ENCODE measurements at regions not wholly inside any gene's neighbourhood (a gene's known extent, or its start where the extent isn't known, plus 50 kb on each side); places are given as distances from the start of the nearest gene placed in this dataset.
"Not testable (repeated sequence)": the region's sequence is repeated elsewhere in the genome, so short reads cannot be mapped to it uniquely, and the experiment has no call there.

DNA sequence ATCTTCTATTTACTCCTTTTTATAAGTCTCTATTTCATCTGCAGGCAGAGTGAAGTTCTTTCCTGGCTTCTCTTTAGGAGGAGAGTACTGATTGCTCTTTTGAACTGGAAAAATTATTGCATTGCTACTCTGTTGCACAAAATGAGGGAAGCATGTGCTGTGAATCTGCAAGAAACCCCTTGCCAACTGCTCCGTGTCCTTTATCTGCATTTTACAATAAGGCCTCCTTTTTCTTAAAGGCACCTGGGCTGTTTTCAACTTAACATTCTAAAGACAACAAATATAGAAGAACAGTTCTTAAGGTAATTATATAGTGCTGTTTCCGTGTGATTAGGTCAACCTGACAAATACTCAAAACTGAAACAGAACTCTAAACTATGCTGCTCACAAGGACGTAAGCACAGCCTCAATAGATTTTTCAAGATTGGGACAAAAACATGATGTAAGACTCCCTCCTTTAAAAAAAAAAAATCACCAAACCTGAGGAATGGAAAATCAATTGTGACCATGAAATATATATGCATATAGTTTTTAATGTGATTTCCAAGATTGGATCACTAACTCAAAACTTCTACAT lies 716.6 kb upstream of the INTU start:
- H3K4me1 ChIP-seq (ENCODE audit: control insufficient read depth, low read length): no peaks in the 10 kb centered on the region
- H3F3A ChIP-seq (ENCODE audit: control insufficient read depth, insufficient read depth): no peaks in the 10 kb centered on the region
- H3K27me3 ChIP-seq (ENCODE audit: control insufficient read depth, low read length): no peaks in the 10 kb centered on the region
- TF ChIP-seq EZH2phosphoT487 (IDR thresholded peaks at IDR 0.05; ENCODE audit: borderline replicate concordance, low read length): no peak
- no peak for TF ChIP-seq CTCF (IDR thresholded peaks at IDR 0.05; ENCODE audit: low read depth, low read length, poor library complexity, severe bottlenecking)
- H4K20me1 ChIP-seq (ENCODE audit: control insufficient read depth, insufficient read depth, low read depth, low read length): no peaks in the 10 kb centered on the region
- no peak overlapping the region for H3K4me2 ChIP-seq (ENCODE audit: low read length)
- H3K27ac ChIP-seq (ENCODE audit: low read depth, low read length): no peak overlapping the region
- H3K79me2 ChIP-seq (ENCODE audit: control insufficient read depth, low read length): no peaks in the 10 kb centered on the region
- no peaks in the 10 kb centered on the region for H3K9me3 ChIP-seq (ENCODE audit: control insufficient read depth, insufficient read depth, low read length)
- no peak overlapping the region for H3K4me3 ChIP-seq (ENCODE audit: low read length)
- H3K36me3 ChIP-seq (ENCODE audit: control insufficient read depth, low read length): no peaks in the 10 kb centered on the region
- no peaks in the 10 kb centered on the region for H3K9me2 ChIP-seq (replicated peaks; ENCODE audit: control insufficient read depth, low read length)

DNA sequence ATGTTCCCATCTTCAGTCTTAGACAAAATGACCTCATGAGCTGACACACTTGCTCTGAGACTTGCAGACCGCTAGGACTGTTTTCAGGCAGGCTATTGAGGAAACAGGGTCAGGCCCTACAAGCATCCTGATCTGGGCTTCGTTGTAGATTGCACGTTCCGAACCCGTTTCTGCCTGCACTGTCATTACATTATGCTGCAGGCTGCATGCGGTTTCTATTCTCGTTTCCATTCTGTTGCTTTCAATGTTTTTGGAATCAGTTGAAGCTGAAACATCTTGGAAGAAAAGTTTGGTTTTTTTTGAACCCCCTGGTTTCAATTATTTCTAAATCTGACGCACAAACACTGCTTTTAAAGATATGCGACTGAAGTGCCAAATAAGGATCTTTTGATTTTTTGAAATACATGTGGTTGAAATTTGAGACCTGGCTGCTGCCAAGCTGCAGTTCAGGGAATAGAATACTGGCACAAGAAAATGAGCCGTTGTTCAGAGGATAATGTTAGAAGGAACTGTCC lies 716.1 kb upstream of the INTU start:
- Histone ChIP-seq H3K4me2 (ENCODE audit: low read length) (no peak overlapping the region), H4K20me1 (ENCODE audit: control insufficient read depth, insufficient read depth, low read depth, low read length) (no peaks in the 10 kb centered on the region), H3K9me2 (replicated peaks; ENCODE audit: control insufficient read depth, low read length) (no peaks in the 10 kb centered on the region), H3K27me3 (ENCODE audit: control insufficient read depth, low read length) (no peaks in the 10 kb centered on the region), H3K9me3 (ENCODE audit: control insufficient read depth, insufficient read depth, low read length) (no peaks in the 10 kb centered on the region), H3K4me3 (ENCODE audit: low read length) (no peak overlapping the region), H3K79me2 (ENCODE audit: control insufficient read depth, low read length) (no peaks in the 10 kb centered on the region), H3K4me1 (ENCODE audit: control insufficient read depth, low read length) (no peaks in the 10 kb centered on the region), H3K36me3 (ENCODE audit: control insufficient read depth, low read length) (no peaks in the 10 kb centered on the region), H3K27ac (ENCODE audit: low read depth, low read length) (no peak overlapping the region), H3F3A (ENCODE audit: control insufficient read depth, insufficient read depth) (no peaks in the 10 kb centered on the region)
- TF ChIP-seq CTCF (IDR thresholded peaks at IDR 0.05; ENCODE audit: low read depth, low read length, poor library complexity, severe bottlenecking): no peak
- no peak for TF ChIP-seq EZH2phosphoT487 (IDR thresholded peaks at IDR 0.05; ENCODE audit: borderline replicate concordance, low read length)

DNA sequence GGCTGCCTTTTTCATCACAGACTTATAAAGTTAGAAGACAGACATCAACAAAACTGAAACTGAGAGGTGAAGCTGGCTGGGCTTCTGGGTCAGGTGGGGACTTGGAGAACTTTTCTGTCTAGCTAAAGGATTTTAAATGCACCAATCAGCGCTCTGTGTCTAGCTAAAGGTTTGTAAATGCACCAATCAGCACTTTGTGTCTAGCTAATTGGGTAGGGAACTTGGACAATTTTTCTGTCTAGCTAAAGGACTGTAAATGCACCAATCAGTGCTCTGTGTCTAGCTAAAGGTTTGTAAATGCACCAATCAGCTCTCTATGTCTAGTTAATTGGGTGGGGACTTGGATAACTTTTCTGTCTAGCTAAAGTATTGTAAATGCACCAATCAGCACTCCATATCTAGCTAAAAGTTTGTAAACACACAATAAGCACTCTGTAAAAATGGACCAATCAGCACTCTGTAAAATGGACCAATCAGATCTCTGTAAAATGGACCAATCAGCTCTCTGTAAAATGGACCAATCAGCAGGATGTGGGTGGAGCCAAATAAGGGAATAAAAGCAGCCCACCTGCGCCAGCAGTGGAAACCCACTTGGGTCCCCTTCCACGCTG lies 710.3 kb upstream of the INTU start:
- H3K4me3 ChIP-seq (ENCODE audit: low read length); H4K20me1 ChIP-seq (ENCODE audit: control insufficient read depth, insufficient read depth, low read depth, low read length); H3K27me3 ChIP-seq (ENCODE audit: control insufficient read depth, low read length); H3K4me2 ChIP-seq (ENCODE audit: low read length); H3K27ac ChIP-seq (ENCODE audit: low read depth, low read length); H3K36me3 ChIP-seq (ENCODE audit: control insufficient read depth, low read length); H3K79me2 ChIP-seq (ENCODE audit: control insufficient read depth, low read length); H3K4me1 ChIP-seq (ENCODE audit: control insufficient read depth, low read length); H3F3A ChIP-seq (ENCODE audit: control insufficient read depth, insufficient read depth); H3K9me3 ChIP-seq (ENCODE audit: control insufficient read depth, insufficient read depth, low read length); H3K9me2 ChIP-seq (replicated peaks; ENCODE audit: control insufficient read depth, low read length): not testable (repeated sequence)

DNA sequence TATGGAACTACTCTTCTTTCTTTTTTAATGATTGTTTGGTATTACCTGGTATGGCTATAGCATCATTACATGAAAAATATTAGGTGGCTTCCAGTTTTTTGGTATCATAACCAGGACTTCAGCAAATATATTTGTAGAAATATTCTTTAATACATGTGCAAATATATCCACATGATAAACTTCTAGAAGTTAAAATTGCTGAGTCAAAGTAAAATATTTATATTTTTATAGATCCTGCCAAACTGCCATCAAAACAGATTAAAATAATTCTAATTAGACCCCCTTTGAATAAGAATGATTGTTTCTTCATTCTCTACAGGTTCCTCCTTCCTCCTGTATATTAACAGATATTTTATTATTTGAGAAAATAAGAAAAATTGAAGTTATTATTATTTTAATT lies 708.5 kb upstream of the INTU start:
- Histone ChIP-seq H3K9me3 (ENCODE audit: control insufficient read depth, insufficient read depth, low read length) (no peaks in the 10 kb centered on the region), H3K36me3 (ENCODE audit: control insufficient read depth, low read length) (no peaks in the 10 kb centered on the region), H3K4me3 (ENCODE audit: low read length) (no peak overlapping the region), H3K27ac (ENCODE audit: low read depth, low read length) (no peak overlapping the region), H4K20me1 (ENCODE audit: control insufficient read depth, insufficient read depth, low read depth, low read length) (no peaks in the 10 kb centered on the region), H3K9me2 (replicated peaks; ENCODE audit: control insufficient read depth, low read length) (no peaks in the 10 kb centered on the region), H3K4me1 (ENCODE audit: control insufficient read depth, low read length) (no peaks in the 10 kb centered on the region), H3F3A (ENCODE audit: control insufficient read depth, insufficient read depth) (no peaks in the 10 kb centered on the region), H3K79me2 (ENCODE audit: control insufficient read depth, low read length) (no peaks in the 10 kb centered on the region), H3K27me3 (ENCODE audit: control insufficient read depth, low read length) (no peaks in the 10 kb centered on the region), H3K4me2 (ENCODE audit: low read length) (no peak overlapping the region)
- TF ChIP-seq EZH2phosphoT487 (IDR thresholded peaks at IDR 0.05; ENCODE audit: borderline replicate concordance, low read length) (no peak), CTCF (IDR thresholded peaks at IDR 0.05; ENCODE audit: low read depth, low read length, poor library complexity, severe bottlenecking) (no peak)

GRCh38 chr4:126930059-126930458 lies 702.7 kb upstream of the INTU start:
- H4K20me1 ChIP-seq (ENCODE audit: control insufficient read depth, insufficient read depth, low read depth, low read length); H3K9me2 ChIP-seq (replicated peaks; ENCODE audit: control insufficient read depth, low read length); H3K4me1 ChIP-seq (ENCODE audit: control insufficient read depth, low read length); H3K36me3 ChIP-seq (ENCODE audit: control insufficient read depth, low read length); H3K4me3 ChIP-seq (ENCODE audit: low read length); H3K4me2 ChIP-seq (ENCODE audit: low read length); H3K27me3 ChIP-seq (ENCODE audit: control insufficient read depth, low read length); H3K27ac ChIP-seq (ENCODE audit: low read depth, low read length); H3K79me2 ChIP-seq (ENCODE audit: control insufficient read depth, low read length); H3F3A ChIP-seq (ENCODE audit: control insufficient read depth, insufficient read depth); H3K9me3 ChIP-seq (ENCODE audit: control insufficient read depth, insufficient read depth, low read length): not testable (repeated sequence)
